Hepatocyte (in vitro differentiated cells): ENCODE measurements at regions not wholly inside any gene's neighbourhood (a gene's known extent, or its start where the extent isn't known, plus 50 kb on each side); places are given as distances from the start of the nearest gene placed in this dataset.

ENCODE experiments used
- DNase-seq: peaks from one replicate; pipeline ENCODE4 v3.0.0-alpha.2; 2016; ENCODE audit warnings: low spot score
- H2AFZ ChIP-seq: fragments of 200-600 bp; sonication (generic); 2 replicates; pipeline ENCODE4 v1.6.0; 2016; ENCODE audit warnings: antibody characterized with exemption, mild to moderate bottlenecking
- H3K27ac ChIP-seq: fragments of 200-600 bp; sonication (generic); 2 replicates; pipeline ENCODE4 v1.5.1; 2016; ENCODE audit warnings: mild to moderate bottlenecking
- H3K27me3 ChIP-seq: fragments of 200-600 bp; sonication (generic); 2 replicates; pipeline ENCODE4 v1.6.1; 2016
- H3K36me3 ChIP-seq: fragments of 200-600 bp; sonication (generic); replicated peaks from 2 replicates; pipeline ENCODE4 v1.5.1; 2016; ENCODE audit warnings: low read depth; ENCODE audit not compliant: insufficient read depth
- H3K4me1 ChIP-seq: fragments of 200-600 bp; sonication (generic); 2 replicates; pipeline ENCODE4 v1.5.1; 2016; ENCODE audit warnings: mild to moderate bottlenecking, moderate library complexity; ENCODE audit not compliant: insufficient read depth
- H3K4me2 ChIP-seq: fragments of 200-600 bp; sonication (generic); 2 replicates; pipeline ENCODE4 v1.6.0; 2016
- H3K4me3 ChIP-seq: fragments of 200-600 bp; sonication (generic); 2 replicates; pipeline ENCODE4 v1.5.1; 2016; ENCODE audit warnings: mild to moderate bottlenecking
- H3K79me2 ChIP-seq: fragments of 200-600 bp; sonication (generic); 2 replicates; pipeline ENCODE4 v1.6.0; 2017; ENCODE audit warnings: mild to moderate bottlenecking
- H3K9me2 ChIP-seq: fragments of 200-600 bp; sonication (generic); replicated peaks from 2 replicates; pipeline ENCODE4 v1.6.0; 2017; ENCODE audit warnings: mild to moderate bottlenecking; ENCODE audit not compliant: insufficient read depth
- H3K9me3 ChIP-seq: fragments of 200-600 bp; sonication (generic); 2 replicates; pipeline ENCODE4 v1.5.1; 2016; ENCODE audit warnings: low read depth, mild to moderate bottlenecking
- H4K20me1 ChIP-seq: fragments of 200-600 bp; sonication (generic); 2 replicates; pipeline ENCODE4 v1.6.0; 2016; ENCODE audit warnings: mild to moderate bottlenecking; ENCODE audit not compliant: insufficient read depth, poor library complexity, severe bottlenecking
- EZH2 ChIP-seq: fragments of 200-600 bp; sonication (generic); IDR thresholded peaks from 2 replicates; pipeline ENCODE4 v1.6.1; 2016; ENCODE audit warnings: antibody characterized with exemption, mild to moderate bottlenecking, borderline replicate concordance
- EZH2phosphoT487 ChIP-seq: fragments of 200-600 bp; sonication (generic); IDR thresholded peaks from one replicate; pipeline ENCODE4 v1.6.1; 2018; ENCODE audit warnings: antibody characterized with exemption, mild to moderate bottlenecking, low read depth, moderate library complexity; ENCODE audit not compliant: unreplicated experiment, severe bottlenecking
- WGBS: methylation state at CpG from one replicate; pipeline ENCODE4 v1.1.6; 2016; ENCODE audit warnings: low lambda C conversion rate; ENCODE audit errors: missing lambda C conversion rate; 5-methylcytosine and 5-hydroxymethylcytosine counted together
- TF ChIP-seq, protein P1 (sequence below): fragments of 200-600 bp; sonication (generic); IDR thresholded peaks from 2 replicates; pipeline ENCODE4 v1.5.1; 2016; ENCODE audit warnings: antibody characterized with exemption, mild to moderate bottlenecking; ENCODE audit not compliant: poor library complexity

- TF ChIP-seq EZH2phosphoT487 (no peak), EZH2 (no peak)
- TF ChIP-seq, protein P1, sequence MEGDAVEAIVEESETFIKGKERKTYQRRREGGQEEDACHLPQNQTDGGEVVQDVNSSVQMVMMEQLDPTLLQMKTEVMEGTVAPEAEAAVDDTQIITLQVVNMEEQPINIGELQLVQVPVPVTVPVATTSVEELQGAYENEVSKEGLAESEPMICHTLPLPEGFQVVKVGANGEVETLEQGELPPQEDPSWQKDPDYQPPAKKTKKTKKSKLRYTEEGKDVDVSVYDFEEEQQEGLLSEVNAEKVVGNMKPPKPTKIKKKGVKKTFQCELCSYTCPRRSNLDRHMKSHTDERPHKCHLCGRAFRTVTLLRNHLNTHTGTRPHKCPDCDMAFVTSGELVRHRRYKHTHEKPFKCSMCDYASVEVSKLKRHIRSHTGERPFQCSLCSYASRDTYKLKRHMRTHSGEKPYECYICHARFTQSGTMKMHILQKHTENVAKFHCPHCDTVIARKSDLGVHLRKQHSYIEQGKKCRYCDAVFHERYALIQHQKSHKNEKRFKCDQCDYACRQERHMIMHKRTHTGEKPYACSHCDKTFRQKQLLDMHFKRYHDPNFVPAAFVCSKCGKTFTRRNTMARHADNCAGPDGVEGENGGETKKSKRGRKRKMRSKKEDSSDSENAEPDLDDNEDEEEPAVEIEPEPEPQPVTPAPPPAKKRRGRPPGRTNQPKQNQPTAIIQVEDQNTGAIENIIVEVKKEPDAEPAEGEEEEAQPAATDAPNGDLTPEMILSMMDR = no peak
- H3K36me3 ChIP-seq = no peaks in the 10 kb centered on the region
- H3K4me2 ChIP-seq = no peak overlapping the region
- no peaks in the 10 kb centered on the region for H3K9me2 ChIP-seq
- no peak for DNase-seq
- no peak overlapping the region for H3K27ac ChIP-seq
- whole genome bisulfite sequencing = 78% methylated on average over 10 of the region's 10 CpGs
- no peaks in the 10 kb centered on the region for H4K20me1 ChIP-seq
- no peaks in the 10 kb centered on the region for H3K27me3 ChIP-seq
- no peak overlapping the region for H2AFZ ChIP-seq
- H3K4me3 ChIP-seq = no peak overlapping the region
- H3K9me3 ChIP-seq = no peaks in the 10 kb centered on the region
- no peaks in the 10 kb centered on the region for H3K79me2 ChIP-seq
- H3K4me1 ChIP-seq = no peaks in the 10 kb centered on the region
These were observed 196.5 kb downstream of the UBE3A start for GRCh38 chr15:25242166-25242879.

DNA sequence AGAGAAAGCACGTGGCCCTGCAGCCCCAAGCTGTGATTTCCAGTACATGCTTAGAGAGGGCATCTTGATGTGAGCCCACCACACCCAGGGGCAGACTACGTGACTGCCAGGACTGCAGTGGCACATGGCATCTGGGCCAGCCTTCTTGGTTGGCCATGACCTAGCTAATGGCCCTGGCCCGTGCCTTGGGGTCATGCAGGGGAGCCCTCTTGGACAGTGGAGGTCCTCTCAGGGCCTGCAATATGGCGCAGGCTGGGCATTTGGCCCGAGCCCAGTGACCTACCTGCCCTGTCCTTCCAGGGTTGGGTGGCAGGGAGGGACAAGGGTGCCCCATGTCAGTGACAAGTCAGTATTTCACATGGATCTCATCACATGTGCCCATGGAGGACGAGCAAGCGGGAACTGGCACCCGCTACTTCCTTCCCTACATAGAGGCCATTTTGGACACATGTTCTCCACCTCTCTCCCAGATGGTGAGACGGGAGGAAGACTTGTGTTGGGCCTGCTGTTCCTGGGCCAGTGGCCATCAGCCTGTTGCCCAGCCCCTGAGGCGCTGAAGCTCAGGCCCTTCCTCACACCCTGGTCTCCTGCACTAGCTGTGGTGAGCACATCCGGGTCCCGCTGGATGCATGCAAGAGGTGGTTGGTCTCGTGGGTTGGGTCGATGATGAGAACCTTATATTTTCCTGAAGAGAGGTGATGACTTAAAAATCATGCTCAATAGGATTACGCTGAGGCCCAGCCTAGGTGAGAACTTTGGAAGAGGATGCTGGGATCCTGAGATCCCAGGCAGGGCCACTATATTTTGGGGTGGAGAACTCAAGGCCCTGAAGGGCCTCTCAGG, 195.6 kb downstream of the UBE3A start:
- WGBS = 80% methylated on average over 15 of the region's 15 CpGs
- H3K79me2 ChIP-seq = no peaks in the 10 kb centered on the region
- DNase-seq = no peak
- H3K9me2 ChIP-seq = no peaks in the 10 kb centered on the region
- H3K4me3 ChIP-seq = no peak overlapping the region
- no peaks in the 10 kb centered on the region for H4K20me1 ChIP-seq
- no peaks in the 10 kb centered on the region for H3K36me3 ChIP-seq
- no peak overlapping the region for H3K27ac ChIP-seq
- no peak overlapping the region for H3K4me2 ChIP-seq
- TF ChIP-seq EZH2 (no peak), EZH2phosphoT487 (no peak)
- TF ChIP-seq, protein P1 = no peak
- no peaks in the 10 kb centered on the region for H3K27me3 ChIP-seq
- no peaks in the 10 kb centered on the region for H3K4me1 ChIP-seq
- H2AFZ ChIP-seq = no peak overlapping the region
- no peaks in the 10 kb centered on the region for H3K9me3 ChIP-seq

- 90% methylated on average over 7 of the region's 7 CpGs for WGBS
- Histone ChIP-seq H2AFZ (no peak overlapping the region), H3K27ac (no peak overlapping the region), H3K4me2 (no peak overlapping the region), H3K4me3 (no peak overlapping the region), H3K9me2 (no peaks in the 10 kb centered on the region), H3K4me1 (no peaks in the 10 kb centered on the region), H3K9me3 (no peaks in the 10 kb centered on the region), H4K20me1 (no peaks in the 10 kb centered on the region), H3K27me3 (no peaks in the 10 kb centered on the region), H3K79me2 (no peaks in the 10 kb centered on the region), H3K36me3 (no peaks in the 10 kb centered on the region)
- no peak for DNase-seq
- TF ChIP-seq EZH2 (no peak), EZH2phosphoT487 (no peak)
- TF ChIP-seq, protein P1 = no peak
These were observed 195.1 kb downstream of the UBE3A start for GRCh38 chr15:25243800-25244097.
